ENCODE measurements at regions not wholly inside any gene's neighbourhood (a gene's known extent, or its start where the extent isn't known, plus 50 kb on each side); places are given as distances from the start of the nearest gene placed in this dataset.

DNA sequence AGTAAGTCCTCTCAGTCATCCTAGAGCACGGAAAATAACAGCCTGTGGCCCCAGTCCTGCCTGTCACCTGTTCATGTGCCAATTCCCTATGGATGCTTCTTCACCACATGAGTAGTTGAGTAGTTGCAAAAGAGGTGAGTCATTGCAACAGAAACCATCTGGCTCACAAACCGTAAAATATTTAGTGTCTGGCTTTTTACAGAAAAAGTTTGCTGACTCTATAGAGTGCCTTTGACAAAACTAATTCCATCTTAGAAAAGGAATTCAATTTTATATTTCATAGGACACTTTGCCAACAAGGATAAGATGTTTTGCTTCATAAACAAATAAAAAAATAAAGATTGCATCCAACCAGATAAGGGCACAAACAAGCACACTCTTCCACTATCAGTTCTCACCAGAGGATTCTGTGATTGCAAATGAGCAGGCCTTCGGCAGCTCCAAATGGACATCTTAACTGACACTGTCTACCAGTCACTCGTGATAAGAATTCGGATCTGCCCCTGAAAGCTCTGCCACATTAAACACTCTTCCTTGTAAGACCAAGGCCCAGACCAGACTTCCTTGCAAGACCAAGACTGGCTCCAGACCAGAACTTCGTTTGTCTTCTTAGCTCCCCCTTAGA, 242.7 kb upstream of the SEMA3C start:
- TF ChIP-seq POLR2AphosphoS5 (IDR thresholded peaks at IDR 0.05; ENCODE audit: low read depth, low read length) (no peak), POLR2A (IDR thresholded peaks at IDR 0.05; ENCODE audit: low read depth, low read length) (no peak), POU2F2 (IDR thresholded peaks at IDR 0.05; ENCODE audit: low read depth, low read length) (no peak)
